Right lung (tissue), 2 donors: ENCODE measurements at regions not wholly inside any gene's neighbourhood (a gene's known extent, or its start where the extent isn't known, plus 50 kb on each side); places are given as distances from the start of the nearest gene placed in this dataset.

Experiments
- DNase-seq, 2 donors: peaks; one replicate each; pipeline ENCODE4 v3.0.0-alpha.2; 2013

DNA sequence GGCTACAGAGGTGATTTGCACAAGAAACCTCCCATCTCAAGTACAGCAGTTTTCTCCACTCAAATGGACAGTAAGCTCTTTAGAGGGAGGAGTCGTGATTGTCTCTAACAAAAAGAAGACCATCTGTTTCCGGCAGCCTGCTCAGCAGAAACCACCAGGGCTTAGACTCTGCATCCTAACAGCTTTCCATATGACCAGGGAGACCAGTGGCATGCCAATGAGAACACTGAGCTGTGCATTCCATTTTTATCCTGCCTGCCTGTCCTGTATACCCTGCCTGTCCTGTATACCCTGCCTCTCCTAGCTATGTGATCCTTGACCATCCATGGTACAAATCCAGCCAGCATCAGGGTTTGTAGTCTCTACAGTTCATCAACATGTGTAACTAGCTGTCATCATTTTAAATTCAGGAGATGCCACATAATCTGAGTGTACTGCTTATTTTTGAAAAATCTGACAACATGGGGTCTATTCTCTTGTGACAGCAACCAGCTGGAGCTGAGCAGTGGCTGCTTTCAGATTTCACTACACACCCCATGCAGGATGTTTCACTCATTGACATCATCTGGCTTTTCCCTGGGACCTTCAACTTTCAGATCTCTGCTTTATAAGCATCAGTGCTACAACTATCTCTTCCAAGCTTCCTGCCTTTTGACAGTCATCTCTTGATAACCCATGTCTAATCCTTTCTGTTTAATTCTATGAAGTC, 50.5 kb upstream of the POU2AF2 start:
- peak; percentile 69 to 70 for DNase-seq

DNA sequence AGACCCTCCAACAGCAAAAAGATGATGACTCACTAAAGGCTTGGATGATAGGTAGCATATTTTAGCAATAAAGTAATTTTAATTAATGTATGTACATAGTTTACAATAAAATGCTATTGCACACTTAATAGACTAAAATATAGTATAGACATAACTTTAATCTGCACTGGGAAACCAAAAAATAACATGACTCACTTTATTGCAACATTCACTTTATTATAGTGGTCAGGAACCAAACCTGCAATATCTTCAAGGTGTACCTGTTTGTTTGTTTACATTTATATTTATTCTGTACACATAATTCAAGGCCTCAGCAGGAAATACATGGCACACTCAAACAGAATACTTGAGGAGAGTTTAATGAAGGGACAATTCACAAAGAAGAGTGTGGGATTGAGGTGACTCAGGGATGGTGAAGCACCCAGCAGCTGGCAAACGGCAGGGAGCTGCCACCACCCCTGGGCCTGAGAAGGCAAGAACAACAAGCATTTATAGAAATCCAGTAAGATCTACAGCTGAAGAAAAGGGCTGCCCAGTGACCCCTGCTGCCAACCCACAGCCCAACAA, 51.5 kb upstream of the POU2AF2 start:
- no peak for DNase-seq

DNA sequence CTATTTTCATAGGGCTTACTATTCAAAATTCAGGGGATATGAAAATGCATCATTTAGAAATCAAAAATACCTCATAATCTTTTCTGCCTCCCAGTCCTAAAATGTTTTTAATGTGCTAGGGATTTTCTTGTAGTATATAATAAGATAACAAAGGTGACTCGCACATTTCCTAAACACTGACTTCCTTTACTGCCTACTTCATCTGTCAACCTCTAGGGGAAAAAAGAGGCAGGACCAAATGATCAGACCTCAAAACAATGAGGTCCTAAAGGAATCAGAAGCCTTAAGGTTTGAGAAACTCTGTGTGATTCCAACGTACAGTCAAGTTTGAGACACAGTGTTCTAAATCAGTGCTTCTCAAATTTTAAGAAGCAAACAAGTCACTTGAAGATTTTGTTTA, 56.1 kb upstream of the POU2AF2 start:
- DNase-seq, result no peak

DNA sequence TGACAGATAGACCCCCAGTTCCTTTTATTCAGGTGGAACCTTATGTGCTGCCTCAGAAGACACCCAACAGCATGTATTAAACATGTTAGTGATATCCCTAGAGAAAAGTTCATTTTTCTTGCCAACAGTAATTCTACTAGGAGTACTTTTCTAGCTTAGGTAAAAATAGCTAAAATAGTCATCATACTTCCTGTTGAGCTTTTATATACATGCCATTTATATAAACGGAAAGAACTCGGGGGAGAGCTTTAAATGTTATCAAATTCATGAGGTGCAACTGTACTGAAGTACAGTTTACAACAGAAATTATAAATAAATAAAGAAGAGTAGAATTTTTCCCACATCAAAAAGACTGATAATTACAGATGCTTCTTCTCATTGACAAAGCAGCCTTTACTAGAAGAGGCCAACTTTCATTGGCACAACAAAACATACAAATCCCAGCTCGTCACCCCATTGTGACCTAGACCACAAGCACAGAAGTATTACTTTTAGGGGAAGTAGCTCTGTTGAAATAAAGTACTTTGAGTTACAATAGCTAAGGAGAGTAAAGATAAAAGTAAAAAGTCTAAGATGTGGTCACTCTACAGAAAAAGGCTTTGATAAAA, 59.1 kb upstream of the POU2AF2 start:
- peak; percentile 36 to 39 for DNase-seq

DNA sequence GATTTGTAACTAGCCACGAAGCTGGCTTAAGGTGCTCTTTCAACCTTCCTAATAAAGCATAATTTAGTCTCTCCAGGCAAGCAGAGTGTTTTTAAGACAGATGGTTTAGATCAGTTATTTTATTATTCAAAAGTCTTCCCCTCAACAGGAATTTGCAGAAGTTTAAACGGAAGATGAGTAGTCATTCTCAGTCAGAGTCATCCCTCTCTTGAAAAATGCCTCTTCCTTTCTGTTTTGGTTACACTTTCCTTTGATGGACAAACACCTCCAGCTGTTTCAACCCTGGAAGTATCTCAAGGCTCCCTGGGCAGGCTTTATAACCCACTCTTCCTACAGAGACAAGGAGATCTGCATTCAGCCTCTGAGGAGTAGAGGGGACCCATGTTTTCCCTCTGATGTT, 60.3 kb upstream of the POU2AF2 start:
- no peak for DNase-seq

DNA sequence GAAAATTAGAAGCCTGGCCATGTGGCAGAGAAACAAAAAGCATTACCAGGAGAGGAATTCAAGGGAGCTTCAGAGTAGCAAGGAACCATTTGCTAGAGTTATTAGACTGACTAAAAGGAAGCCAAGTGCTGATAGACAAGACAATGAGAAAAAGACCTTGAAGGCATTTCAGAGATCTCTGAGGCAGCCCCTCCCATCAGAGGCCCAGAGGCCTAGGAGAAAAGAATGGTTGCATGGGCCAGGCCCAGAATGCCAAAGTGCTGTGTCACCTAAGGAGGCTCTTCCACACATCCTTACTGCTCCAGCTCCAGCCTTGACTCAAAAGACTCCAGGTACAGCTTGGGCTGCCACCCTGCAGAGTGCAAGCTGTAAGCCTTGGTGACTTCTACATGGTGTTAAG, 61.8 kb upstream of the POU2AF2 start:
- DNase-seq, result no peak

DNA sequence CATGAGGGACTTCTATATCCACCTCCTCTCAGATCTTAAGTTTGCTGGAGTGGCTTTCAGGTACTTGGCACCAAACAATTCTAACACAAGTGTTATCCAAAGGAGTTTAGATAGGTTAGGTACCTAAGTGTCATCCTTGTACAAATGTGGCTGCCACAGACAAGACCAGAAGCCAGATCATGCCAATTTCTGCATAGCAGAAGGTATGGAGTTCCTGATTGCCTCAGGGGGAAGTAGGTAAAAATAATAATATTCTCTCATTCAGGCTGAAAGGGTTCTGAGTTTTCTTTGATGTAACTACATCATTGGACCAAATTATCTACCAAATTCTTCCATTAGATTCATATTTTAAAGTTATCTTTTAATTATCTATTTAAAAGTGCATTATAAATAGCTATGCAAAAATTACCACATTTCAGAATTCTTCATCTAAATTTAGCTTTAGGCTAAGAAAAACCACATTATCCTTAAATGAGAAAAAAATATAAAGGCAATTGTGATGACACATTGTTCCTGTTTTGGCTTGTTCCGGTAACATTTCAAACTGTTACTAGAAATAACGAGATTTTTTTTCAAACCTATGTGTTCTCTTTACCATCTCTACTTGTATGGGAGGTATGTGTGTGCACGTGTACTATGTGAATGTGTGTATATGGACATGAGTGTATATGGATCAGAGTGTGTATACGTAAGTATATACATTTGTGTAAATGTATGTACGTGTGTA, 66.2 kb upstream of the POU2AF2 start:
- no peak for DNase-seq

DNA sequence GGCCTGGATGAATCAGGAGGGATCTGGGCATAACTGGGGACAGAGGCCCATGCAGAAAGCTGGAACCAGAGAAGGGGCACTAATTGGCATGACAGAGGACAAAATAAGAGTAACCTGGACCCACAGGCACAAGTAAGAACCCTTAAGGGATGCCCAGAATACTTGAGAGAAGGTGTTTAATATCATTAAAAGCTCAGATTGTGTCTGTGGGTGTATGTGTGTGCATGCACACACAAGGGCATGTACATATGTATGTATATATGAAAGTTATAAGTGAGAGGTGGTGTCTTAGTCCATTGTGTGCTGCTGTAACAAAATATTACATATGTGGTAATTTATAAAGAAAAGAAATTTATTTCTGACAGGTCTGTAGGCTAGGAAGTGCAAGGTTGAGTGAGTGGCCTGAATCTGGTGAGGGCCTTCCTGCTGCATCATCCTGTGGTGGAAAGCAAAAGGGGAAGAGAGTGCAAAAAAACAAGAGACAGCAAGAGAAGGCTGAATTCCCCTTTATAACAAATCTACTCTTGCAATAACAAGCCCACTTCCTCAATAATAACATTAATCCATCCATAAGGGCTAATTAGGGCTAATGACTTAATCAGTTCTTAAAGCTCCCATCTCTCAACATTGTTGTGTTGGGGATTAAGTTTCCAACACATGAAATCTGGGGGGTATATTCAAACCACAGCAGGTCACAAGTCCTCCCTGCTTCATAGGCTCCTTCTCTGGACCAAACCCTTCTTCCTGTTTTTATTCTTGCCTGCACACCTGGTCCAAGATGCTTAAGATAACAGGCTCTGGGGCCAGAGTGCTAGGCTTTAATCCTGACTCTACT, 68.3 kb upstream of the POU2AF2 start:
- DNase-seq, result no peak

DNA sequence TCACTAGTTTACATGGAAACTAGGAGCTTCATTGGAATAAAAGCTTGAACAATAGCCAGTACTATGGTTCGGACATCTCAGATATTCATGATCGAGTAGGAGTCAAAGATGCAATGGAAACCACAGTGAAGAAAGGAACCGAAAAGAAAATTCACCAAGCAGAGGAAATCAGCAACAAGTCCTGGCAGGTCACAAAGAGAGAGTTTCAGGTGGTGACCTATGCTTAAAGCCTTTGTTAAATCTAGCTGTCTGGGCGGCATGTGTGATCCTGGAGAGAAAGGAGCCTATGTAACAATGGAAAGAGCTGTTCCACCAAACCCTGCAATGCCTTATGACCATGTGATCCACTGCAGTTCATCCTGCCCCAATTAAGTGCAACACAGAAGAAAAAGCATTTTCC, 68.9 kb upstream of the POU2AF2 start:
- no peak for DNase-seq

DNA sequence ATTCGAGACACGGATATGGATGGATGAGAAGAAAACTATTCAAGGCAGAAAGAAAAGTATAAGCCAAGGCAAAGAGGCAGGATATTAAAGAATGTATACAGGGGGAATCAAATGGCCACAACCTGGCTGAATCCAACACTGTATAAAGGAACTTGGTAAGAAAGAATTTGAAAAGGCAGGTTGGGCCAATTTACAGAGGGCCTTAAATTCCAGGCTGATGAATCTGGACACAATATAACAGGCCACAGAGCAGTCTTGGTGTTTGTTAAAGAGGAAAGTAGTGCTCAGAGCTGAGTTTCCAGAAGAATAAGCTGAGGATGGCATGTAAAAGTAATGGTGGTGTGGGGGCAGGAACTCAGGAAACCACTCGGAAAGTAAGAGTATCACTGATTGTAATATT, 72.3 kb upstream of the POU2AF2 start:
- DNase-seq, result no peak

DNA sequence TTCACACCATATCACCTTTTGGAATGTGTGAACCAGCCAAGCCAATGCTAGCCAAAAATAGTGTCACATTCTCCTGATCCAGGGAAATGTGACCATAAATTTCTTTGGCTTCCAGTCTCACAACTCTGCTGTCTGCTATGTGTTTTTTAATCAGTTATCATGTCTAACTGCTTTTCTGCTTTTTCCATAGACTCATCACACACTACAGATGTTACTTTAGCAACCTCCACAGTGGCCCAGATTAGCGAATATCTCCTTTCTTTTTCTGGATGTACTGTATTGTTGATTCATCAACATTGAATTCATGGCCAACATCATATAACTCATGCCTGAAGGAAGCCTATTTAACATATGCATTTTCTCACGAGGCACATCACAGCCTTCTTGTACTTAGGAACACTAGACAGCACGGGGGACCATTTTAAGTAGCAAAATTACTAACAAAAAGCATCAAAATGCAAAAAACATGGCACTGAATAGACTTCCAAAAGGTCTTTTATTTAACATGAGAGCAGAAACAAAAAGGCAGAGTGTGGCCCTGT, 73.1 kb upstream of the POU2AF2 start:
- DNase-seq, result no peak

DNA sequence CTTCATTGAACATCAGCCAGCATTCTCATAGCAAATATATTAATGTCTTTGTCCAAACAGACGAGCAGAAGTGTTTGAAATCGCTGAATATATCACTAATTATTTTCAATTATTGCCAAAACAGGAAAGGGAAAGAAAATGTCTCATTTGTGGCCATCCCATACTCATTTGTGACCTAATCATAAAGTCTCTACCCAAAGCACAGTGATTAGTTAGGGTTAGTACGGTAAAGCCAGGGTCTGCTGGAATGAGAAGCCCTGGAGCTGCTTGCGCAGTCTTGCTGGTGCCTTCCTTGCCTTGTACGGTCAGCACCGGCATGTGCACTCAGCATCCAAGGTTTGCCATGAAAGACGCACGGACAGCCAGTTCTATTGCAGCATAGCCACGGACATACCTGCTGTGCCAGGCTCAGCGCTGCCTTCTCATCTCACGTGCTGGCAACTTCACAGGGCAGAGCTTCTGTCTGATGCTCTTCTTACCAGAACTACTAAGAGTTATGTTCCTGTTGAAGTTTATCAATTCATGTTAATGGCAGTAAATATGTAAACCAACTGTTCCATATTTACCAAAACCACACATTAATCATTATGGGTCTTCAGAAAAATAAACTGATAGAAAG, 74.7 kb upstream of the POU2AF2 start:
- DNase-seq, result no peak

DNA sequence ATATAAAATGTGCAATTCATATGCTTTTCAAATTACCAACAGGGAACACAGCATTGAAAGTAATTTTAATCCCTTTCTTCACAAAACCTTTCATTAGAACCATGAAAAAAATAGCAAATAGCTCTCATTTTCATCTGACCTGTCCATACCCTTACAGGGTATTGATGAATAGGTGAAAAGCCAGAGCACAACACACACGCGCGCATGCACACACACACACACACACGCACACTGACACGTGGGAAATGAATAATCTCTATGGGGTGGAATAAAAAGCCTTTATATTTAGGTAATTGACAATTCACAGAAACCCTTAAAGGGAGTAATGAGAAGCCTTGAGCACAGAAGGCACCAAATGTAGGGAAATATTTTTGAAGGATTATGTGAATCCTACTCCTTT, 76.2 kb upstream of the POU2AF2 start:
- no peak for DNase-seq

DNA sequence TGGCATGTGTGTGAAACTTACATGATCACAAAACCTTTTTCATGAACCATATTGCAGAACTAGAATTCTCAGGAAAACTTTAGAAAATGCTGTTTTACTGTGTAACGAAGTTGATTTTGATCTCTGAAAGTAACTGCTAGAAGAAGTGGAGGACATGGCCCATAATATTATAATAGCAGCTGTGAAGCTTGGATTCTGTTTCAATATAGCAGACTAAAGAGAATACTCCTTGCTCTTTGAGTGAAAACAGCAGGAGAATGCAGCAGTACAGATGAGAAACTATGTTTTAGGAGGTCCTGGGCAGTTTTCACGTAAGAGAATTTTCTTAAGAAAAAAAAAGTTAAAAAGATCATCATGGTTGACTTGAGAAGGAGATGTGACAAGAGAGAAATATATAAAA, 76.7 kb upstream of the POU2AF2 start:
- peak in 1 of 2 donors; percentile 13 for DNase-seq

DNA sequence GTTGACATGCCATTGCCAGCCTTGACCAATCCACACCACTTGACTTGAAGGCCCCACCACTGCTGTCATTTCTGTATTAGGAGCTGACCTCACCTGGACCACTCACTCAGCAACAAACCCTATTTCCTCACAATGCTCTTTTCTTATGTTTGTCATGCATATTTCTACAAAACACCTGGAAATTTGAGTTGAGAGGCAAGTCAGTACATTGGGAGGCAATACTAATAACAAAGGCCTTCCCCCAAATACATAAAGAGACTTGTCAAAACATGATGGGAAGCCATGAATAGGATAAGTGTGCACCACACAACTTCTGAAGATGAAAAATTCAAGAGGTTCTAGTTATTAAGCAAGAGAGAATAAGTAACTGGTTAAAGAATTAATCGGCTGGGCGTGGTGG, 77.9 kb upstream of the POU2AF2 start:
- no peak for DNase-seq

DNA sequence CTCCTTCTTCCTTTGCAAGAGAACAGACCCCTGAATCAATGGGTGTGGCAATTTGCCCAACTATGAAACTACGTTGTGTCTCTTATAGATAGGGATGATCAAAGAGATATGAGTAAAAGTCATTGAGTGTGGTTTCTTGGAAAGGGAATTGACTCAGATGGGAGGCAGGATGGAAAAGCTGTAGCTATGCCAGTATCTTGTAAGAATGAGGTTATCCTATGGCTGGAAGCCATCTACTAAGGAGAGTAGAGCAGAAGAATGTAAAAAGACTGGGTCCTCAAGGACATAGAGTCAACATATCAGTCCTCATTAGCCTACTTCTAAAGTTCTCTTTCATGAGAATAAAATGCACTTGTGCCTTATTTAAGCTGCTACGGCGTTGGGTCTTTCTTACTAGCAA, 78.9 kb upstream of the POU2AF2 start:
- no peak for DNase-seq

DNA sequence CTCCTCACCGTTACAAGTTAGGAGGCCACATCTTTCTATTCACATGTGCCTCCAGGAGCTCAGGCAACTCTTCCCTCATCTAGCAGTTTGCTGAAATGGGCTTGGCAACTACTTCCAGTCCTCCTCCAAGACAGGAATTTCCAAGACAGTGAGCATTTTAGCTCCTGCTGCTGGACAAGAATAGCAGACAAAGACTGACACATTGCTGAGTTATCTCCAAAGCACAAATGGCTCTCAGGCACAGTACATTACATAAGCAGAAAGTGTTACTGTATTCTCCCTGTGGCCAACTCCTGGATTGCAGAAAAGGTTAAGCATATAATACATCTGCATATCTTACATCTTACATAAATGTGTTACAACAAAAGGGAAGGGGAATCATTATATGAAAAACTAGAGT, 83.2 kb upstream of the POU2AF2 start:
- DNase-seq, result no peak

DNA sequence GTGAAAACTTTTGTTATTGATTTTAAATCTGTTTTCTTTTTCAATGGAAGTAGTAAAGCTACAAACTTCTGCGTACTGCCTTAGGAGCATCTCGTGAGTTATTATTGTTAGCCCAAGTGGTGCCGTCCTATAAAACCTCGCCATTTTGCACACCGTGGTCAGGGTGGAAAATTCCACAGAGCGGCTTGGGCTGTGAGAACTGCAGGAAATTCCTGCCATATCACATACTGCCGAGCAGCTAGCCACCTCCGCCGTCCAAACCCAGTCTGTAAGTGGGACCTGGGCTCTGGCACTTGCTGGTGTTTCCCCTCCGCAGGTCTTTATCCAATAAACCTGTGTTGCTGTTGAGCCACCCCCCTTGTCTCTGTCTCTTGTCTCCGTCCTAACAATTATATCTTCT, 88.0 kb upstream of the POU2AF2 start:
- no peak for DNase-seq

DNA sequence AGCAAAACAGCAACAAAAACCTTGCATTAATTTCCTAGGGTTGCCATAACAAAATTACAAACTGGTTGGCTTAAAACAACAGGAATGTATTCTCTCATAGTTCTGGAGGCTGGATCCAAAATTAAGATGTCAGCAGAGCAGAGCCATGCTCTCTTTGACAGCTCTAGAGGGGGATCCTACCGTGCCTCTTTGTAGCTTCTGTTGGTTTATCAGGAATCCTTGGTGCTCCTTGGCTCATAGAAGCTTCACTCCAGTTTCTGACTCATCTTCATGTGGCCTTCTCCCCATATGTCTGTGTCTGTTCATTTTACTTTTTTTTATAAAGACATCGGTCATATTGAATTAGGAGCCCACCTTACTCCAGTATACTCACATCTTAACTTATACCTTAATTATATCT, 90.5 kb upstream of the POU2AF2 start:
- DNase-seq, result no peak

DNA sequence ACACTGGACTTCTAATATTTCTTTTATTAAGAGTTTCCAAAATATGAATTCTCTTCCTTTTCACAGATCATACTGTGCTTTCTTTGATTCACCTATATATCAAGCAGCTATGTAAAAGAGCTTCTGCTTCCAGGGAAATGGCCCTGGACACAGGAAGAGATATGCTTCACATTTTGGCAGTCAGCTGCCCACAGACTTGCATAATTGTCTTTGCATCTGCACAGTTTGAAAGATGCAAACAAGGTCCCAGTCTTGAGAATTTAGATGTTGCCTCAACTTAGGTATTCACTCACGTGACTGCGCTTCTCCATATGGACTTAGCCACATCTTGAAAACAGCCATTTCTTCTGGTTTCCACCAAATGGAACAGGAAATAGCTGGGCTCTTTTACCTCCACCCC, 92.3 kb upstream of the POU2AF2 start:
- no peak for DNase-seq

DNA sequence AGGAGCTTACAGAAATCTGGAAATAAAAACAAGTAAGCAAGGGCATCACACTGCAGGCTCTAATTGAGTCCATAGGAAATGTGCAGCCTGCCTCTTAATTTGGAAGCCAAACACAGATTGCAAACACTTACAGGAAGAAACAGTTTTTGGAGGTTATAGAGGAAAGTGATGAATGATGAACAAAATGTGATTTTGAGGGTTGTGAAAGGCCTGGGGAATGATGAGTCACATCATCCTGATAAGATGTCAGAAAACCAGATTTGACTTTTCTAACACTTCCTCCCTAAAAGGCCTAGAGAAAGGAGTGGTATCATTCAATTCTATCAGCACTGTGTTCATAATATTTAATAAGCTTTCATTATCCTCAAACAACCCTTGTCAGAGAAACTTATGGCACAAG, 96.6 kb upstream of the POU2AF2 start:
- DNase-seq, result no peak
